ENCODE measurements at regions not wholly inside any gene's neighbourhood (a gene's known extent, or its start where the extent isn't known, plus 50 kb on each side); places are given as distances from the start of the nearest gene placed in this dataset.
"Not testable (repeated sequence)": the region's sequence is repeated elsewhere in the genome, so short reads cannot be mapped to it uniquely, and the experiment has no call there.

DNA sequence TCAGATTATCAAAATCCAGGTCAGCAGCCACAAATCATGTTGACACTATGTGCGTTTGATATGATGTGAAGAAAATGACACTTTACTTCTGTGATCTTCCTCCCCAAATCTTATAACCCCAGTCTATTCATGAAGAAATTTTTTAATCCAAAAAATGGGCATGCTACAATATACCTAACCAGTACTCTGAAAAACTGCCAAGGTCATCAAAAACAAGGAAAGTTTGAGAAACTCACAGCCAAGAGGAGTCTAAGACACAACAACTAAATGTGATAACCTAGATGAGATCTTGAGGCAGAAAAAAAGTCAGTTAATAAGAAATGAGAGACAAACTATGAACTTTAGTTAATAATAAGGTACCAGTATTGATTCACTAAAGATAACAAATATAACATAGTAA, 200.6 kb upstream of the IRAK1BP1 start:
- Mint-ChIP-seq H3K9me3 (ENCODE audit: low read depth) (no peaks in the 10 kb centered on the region), H3K27me3 (ENCODE audit: low read depth) (peaks cover 17% of the 10 kb centered on the region), H3K36me3 (ENCODE audit: low read depth) (no peaks in the 10 kb centered on the region), H3K4me1 (ENCODE audit: low read depth) (no peaks in the 10 kb centered on the region), H3K4me3 (ENCODE audit: unreplicated experiment) (no peak overlapping the region), H3K27ac (ENCODE audit: unreplicated experiment) (no peak overlapping the region)
- TF ChIP-seq, protein P1, sequence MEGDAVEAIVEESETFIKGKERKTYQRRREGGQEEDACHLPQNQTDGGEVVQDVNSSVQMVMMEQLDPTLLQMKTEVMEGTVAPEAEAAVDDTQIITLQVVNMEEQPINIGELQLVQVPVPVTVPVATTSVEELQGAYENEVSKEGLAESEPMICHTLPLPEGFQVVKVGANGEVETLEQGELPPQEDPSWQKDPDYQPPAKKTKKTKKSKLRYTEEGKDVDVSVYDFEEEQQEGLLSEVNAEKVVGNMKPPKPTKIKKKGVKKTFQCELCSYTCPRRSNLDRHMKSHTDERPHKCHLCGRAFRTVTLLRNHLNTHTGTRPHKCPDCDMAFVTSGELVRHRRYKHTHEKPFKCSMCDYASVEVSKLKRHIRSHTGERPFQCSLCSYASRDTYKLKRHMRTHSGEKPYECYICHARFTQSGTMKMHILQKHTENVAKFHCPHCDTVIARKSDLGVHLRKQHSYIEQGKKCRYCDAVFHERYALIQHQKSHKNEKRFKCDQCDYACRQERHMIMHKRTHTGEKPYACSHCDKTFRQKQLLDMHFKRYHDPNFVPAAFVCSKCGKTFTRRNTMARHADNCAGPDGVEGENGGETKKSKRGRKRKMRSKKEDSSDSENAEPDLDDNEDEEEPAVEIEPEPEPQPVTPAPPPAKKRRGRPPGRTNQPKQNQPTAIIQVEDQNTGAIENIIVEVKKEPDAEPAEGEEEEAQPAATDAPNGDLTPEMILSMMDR (IDR thresholded peaks at IDR 0.05): no peak
- DNase-seq (ENCODE audit: low spot score): no peak

DNA sequence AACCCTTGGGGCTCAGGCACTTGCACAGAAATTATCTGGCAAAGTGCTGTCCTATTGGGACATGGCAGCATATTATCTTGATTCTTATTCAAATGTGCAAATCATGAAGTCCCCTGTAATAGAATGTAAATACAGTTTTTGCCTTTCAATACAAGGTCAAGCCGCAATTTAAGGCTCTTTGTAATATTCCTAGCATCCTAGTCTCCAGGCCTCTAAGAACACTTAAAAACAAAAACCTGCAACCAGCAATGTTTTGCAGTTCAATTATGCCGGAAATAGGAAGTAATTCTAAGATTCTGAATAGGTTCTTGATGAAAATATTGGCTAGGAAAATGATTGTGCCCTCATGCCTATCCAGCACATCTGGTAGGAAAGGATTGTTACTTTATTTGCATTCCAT, 197.2 kb upstream of the IRAK1BP1 start:
- DNase-seq (ENCODE audit: low spot score): no peak
- H3K4me3 Mint-ChIP-seq (ENCODE audit: unreplicated experiment): no peak overlapping the region
- H3K36me3 Mint-ChIP-seq (ENCODE audit: low read depth): no peaks in the 10 kb centered on the region
- peaks cover 14% of the 10 kb centered on the region for H3K27me3 Mint-ChIP-seq (ENCODE audit: low read depth)
- no peaks in the 10 kb centered on the region for H3K9me3 Mint-ChIP-seq (ENCODE audit: low read depth)
- no peaks in the 10 kb centered on the region for H3K4me1 Mint-ChIP-seq (ENCODE audit: low read depth)
- H3K27ac Mint-ChIP-seq (ENCODE audit: unreplicated experiment): no peak overlapping the region
- TF ChIP-seq, protein P1 (IDR thresholded peaks at IDR 0.05): no peak

DNA sequence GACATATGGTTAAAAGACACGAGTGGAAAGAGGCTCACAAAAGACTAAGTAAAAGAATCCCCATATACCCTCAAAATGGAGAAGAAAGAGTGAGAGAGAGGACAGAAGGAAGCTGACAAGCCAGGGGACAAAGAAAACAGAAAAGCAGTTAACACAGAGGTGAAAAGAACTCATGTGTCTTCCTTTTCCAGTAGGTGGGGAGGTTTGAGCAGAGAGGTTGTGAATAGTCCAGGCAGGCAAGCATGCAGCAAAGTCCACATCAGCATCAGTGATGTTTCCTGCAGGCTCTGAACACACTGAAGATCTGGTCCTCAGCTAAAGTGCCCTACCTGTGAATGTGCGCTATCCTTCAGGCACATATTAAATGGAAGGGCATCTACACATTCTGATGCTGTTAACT, 196.5 kb upstream of the IRAK1BP1 start:
- H3K4me3 Mint-ChIP-seq (ENCODE audit: unreplicated experiment): no peak overlapping the region
- peaks cover under 1% of the 10 kb centered on the region for H3K36me3 Mint-ChIP-seq (ENCODE audit: low read depth)
- peaks cover 14% of the 10 kb centered on the region for H3K27me3 Mint-ChIP-seq (ENCODE audit: low read depth)
- no peak for DNase-seq (ENCODE audit: low spot score)
- peaks cover 1% of the 10 kb centered on the region for H3K9me3 Mint-ChIP-seq (ENCODE audit: low read depth)
- H3K27ac Mint-ChIP-seq (ENCODE audit: unreplicated experiment): no peak overlapping the region
- TF ChIP-seq, protein P1 (IDR thresholded peaks at IDR 0.05): no peak
- no peaks in the 10 kb centered on the region for H3K4me1 Mint-ChIP-seq (ENCODE audit: low read depth)

DNA sequence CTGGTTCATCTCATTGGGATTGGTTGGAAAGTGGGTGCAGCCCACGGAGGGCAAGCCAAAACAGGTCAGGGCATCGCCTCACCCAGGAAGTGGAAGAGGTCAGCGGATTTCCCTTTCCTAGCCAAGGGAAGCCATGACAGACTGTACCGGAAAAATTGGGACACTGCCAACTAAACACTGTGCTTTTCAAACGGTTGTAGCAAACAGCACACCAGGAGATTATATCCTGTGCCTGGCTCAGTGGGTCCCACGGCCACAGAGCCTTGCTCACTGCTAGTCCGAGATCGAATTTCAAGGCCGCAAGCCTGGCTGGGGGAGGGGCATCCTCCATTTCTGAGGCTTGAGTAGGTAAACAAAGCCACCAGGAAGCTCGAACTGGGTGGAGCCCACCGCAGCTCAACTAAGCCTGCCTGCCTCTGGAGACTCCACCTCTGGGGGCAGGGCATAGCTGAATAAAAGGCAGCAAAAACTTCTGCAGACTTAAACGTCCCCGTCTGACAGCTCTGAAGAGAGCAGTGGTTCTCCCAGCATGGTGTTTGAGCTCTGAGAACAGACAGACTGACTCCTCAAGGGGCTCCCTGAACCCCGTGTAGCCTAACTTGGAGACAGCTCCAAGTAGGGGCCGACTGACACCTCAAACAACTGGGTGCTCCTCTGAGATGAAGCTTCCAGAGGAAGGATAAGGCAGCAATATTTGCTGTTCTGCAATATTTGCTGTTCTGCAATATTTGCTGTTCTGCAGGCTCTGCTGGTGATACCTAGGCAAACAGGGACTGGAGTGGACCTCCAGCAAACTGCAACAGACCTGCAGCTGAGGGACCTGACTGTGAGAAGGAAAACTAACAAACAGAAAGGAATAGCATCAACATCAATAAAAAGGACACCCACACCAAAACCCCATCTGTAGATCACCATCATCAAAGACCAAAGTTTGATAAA, 191.0 kb upstream of the IRAK1BP1 start:
- not testable (repeated sequence) for H3K36me3 Mint-ChIP-seq (ENCODE audit: low read depth); H3K4me1 Mint-ChIP-seq (ENCODE audit: low read depth); H3K27ac Mint-ChIP-seq (ENCODE audit: unreplicated experiment); DNase-seq (ENCODE audit: low spot score); H3K9me3 Mint-ChIP-seq (ENCODE audit: low read depth); H3K4me3 Mint-ChIP-seq (ENCODE audit: unreplicated experiment)
- H3K27me3 Mint-ChIP-seq (ENCODE audit: low read depth): peaks cover 14% of the 10 kb centered on the region

DNA sequence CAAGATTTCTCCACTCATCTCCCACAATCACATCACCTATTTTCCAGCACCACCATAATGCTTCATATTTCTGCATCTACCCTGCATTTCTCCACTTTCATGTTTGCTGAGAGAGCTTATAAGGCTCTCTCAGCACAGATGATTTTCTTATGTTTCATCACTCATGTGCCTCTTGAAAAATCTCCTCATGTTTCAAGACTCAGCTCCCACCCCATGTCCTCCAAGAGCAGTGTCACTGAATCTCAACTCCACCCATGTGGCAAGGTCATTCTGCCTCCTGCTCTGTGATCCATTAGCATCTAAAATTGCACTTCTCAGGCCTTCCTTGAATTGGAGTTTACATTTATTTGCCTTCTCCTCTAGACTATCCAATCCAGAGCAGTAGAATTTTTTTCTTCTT, 178.7 kb upstream of the IRAK1BP1 start:
- no peak overlapping the region for H3K27ac Mint-ChIP-seq (ENCODE audit: unreplicated experiment)
- H3K9me3 Mint-ChIP-seq (ENCODE audit: low read depth): no peaks in the 10 kb centered on the region
- no peaks in the 10 kb centered on the region for H3K4me1 Mint-ChIP-seq (ENCODE audit: low read depth)
- H3K4me3 Mint-ChIP-seq (ENCODE audit: unreplicated experiment): no peak overlapping the region
- no peaks in the 10 kb centered on the region for H3K36me3 Mint-ChIP-seq (ENCODE audit: low read depth)
- TF ChIP-seq, protein P1 (IDR thresholded peaks at IDR 0.05): no peak
- DNase-seq (ENCODE audit: low spot score): no peak
- H3K27me3 Mint-ChIP-seq (ENCODE audit: low read depth): peaks cover 19% of the 10 kb centered on the region

DNA sequence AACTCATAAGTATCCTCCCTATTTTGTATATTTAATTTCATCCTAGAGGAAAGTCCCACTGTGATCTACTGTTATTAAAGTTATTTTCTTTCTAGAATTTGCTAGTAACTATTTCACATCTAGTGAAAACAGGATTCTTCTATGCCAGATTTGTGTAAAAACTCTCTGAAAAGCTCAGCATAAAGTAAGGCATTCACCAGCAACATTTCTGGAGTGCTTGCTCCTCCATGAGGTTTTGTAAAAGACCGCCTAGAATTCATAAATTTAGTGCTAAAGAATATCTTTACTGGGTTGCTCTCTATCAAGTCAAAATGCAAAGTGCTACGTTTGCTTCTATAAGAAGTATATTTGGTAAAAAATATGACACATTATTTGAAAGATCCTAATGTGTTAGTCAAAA, 173.5 kb upstream of the IRAK1BP1 start:
- no peaks in the 10 kb centered on the region for H3K4me1 Mint-ChIP-seq (ENCODE audit: low read depth)
- H3K4me3 Mint-ChIP-seq (ENCODE audit: unreplicated experiment): no peak overlapping the region
- H3K27ac Mint-ChIP-seq (ENCODE audit: unreplicated experiment): no peak overlapping the region
- DNase-seq (ENCODE audit: low spot score): no peak
- H3K36me3 Mint-ChIP-seq (ENCODE audit: low read depth): peaks cover 3% of the 10 kb centered on the region
- TF ChIP-seq, protein P1 (IDR thresholded peaks at IDR 0.05): peak; percentile 73
- H3K27me3 Mint-ChIP-seq (ENCODE audit: low read depth): peaks cover 19% of the 10 kb centered on the region
- H3K9me3 Mint-ChIP-seq (ENCODE audit: low read depth): peaks cover 16% of the 10 kb centered on the region

DNA sequence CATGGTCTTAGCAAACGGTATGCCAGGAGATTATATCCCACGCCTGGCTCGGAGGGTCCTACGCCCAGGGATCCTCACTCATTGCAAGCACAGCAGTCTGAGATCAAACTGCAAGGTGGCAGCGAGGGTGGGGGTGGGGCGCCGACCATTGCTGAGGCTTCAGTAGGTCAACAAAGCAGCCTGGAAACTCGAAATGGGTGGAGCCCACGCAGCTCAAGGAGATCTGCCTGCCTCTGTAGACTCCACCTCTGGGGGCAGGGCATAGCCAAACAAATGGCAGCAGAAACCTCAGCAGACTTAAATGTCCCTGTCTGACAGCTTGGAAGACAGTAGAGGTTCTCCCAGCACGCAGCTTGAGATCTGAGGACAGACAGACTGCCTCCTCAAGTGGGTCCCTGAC, 172.7 kb upstream of the IRAK1BP1 start:
- H3K4me3 Mint-ChIP-seq (ENCODE audit: unreplicated experiment); H3K27ac Mint-ChIP-seq (ENCODE audit: unreplicated experiment); H3K4me1 Mint-ChIP-seq (ENCODE audit: low read depth); H3K36me3 Mint-ChIP-seq (ENCODE audit: low read depth); DNase-seq (ENCODE audit: low spot score): not testable (repeated sequence)
- peaks cover 16% of the 10 kb centered on the region for H3K9me3 Mint-ChIP-seq (ENCODE audit: low read depth)
- peaks cover 19% of the 10 kb centered on the region for H3K27me3 Mint-ChIP-seq (ENCODE audit: low read depth)

Data from chondrocyte (in vitro differentiated cells).